DMS 273 treated with DMSO at 0.1 percent for 48 hours (cell line): ENCODE measurements at regions not wholly inside any gene's neighbourhood (a gene's known extent, or its start where the extent isn't known, plus 50 kb on each side); places are given as distances from the start of the nearest gene placed in this dataset.

Source experiments
- DNase-seq: peaks from one replicate; lab custom pipeline; 2025; lab: John Stamatoyannopoulos, UW

- no peak for DNase-seq
These were observed 135.2 kb upstream of the AFF2 start for GRCh38 chrX:148365233-148365632.

- no peak for DNase-seq
These were observed 129.1 kb upstream of the AFF2 start for GRCh38 chrX:148371291-148371690.

- DNase-seq = no peak
These were observed 127.5 kb upstream of the AFF2 start for GRCh38 chrX:148372925-148373324.

- DNase-seq = no peak
These were observed 124.1 kb upstream of the AFF2 start for GRCh38 chrX:148376342-148376741.

GRCh38 chrX:148380107-148380506, 120.3 kb upstream of the AFF2 start:
- DNase-seq = no peak

GRCh38 chrX:148380650-148381561, 119.5 kb upstream of the AFF2 start:
- DNase-seq = no peak

GRCh38 chrX:148381603-148382002, 118.8 kb upstream of the AFF2 start:
- DNase-seq = no peak

- DNase-seq = no peak
These were observed 117.4 kb upstream of the AFF2 start for GRCh38 chrX:148382983-148383382.

GRCh38 chrX:148385471-148385870, 114.9 kb upstream of the AFF2 start:
- DNase-seq = no peak

- DNase-seq = no peak
These were observed 110.8 kb upstream of the AFF2 start for GRCh38 chrX:148389629-148390028.

GRCh38 chrX:148412006-148412405, 88.4 kb upstream of the AFF2 start:
- DNase-seq = no peak

GRCh38 chrX:148416142-148416541, 84.3 kb upstream of the AFF2 start:
- DNase-seq = no peak

GRCh38 chrX:148416931-148417330, 83.5 kb upstream of the AFF2 start:
- no peak for DNase-seq

GRCh38 chrX:148417934-148418333, 82.5 kb upstream of the AFF2 start:
- no peak for DNase-seq

GRCh38 chrX:148422526-148422925, 77.9 kb upstream of the AFF2 start:
- DNase-seq = no peak

GRCh38 chrX:148424570-148424969, 75.8 kb upstream of the AFF2 start:
- DNase-seq = no peak

- no peak for DNase-seq
These were observed 74.0 kb upstream of the AFF2 start for GRCh38 chrX:148426467-148426866.

GRCh38 chrX:148441387-148441786, 59.0 kb upstream of the AFF2 start:
- no peak for DNase-seq

- DNase-seq = no peak
These were observed 57.2 kb upstream of the AFF2 start for GRCh38 chrX:148443216-148443615.

GRCh38 chrX:148448686-148449085, 51.7 kb upstream of the AFF2 start:
- no peak for DNase-seq
